ENCODE measurements at regions not wholly inside any gene's neighbourhood (a gene's known extent, or its start where the extent isn't known, plus 50 kb on each side); places are given as distances from the start of the nearest gene placed in this dataset.

GRCh38 chr2:107738266-107738665, 88.4 kb upstream of the RGPD4 start:
- ChIA-PET POLR2A (ENCODE audit: low non-redundant PET) (no interaction called here), CTCF (no interaction called here)
- no peak overlapping the region for H3K4me3 ChIP-seq (ENCODE audit: low read depth, low read length, poor library complexity, severe bottlenecking)
- intact Hi-C loops (cut with micrococcal nuclease; ENCODE audit: unreplicated experiment): no loop called here
- no peaks in the 10 kb centered on the region for H3K27me3 ChIP-seq (replicated peaks; ENCODE audit: insufficient read depth, low read depth, low read length, poor library complexity)
- no TSS peak for BruUV-seq (replicated peaks)
- H3K36me3 ChIP-seq (ENCODE audit: insufficient read depth, low read length, poor library complexity, severe bottlenecking): no peaks in the 10 kb centered on the region
- no peaks in the 10 kb centered on the region for H3K4me1 ChIP-seq (ENCODE audit: insufficient read depth, low read length, poor library complexity, severe bottlenecking)
- TF ChIP-seq, protein P1, sequence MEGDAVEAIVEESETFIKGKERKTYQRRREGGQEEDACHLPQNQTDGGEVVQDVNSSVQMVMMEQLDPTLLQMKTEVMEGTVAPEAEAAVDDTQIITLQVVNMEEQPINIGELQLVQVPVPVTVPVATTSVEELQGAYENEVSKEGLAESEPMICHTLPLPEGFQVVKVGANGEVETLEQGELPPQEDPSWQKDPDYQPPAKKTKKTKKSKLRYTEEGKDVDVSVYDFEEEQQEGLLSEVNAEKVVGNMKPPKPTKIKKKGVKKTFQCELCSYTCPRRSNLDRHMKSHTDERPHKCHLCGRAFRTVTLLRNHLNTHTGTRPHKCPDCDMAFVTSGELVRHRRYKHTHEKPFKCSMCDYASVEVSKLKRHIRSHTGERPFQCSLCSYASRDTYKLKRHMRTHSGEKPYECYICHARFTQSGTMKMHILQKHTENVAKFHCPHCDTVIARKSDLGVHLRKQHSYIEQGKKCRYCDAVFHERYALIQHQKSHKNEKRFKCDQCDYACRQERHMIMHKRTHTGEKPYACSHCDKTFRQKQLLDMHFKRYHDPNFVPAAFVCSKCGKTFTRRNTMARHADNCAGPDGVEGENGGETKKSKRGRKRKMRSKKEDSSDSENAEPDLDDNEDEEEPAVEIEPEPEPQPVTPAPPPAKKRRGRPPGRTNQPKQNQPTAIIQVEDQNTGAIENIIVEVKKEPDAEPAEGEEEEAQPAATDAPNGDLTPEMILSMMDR (conservative IDR thresholded peaks at IDR 0.05; ENCODE audit: low read depth, low read length): no peak
- TF ChIP-seq EZH2 (IDR thresholded peaks at IDR 0.05; ENCODE audit: borderline replicate concordance, low read depth, low read length, poor library complexity, severe bottlenecking): no peak
- H3K27ac ChIP-seq (ENCODE audit: low read depth, low read length, poor library complexity, severe bottlenecking): no peak overlapping the region
- DNase-seq (ENCODE audit: low spot score): no peak
- no peaks in the 10 kb centered on the region for H3K9me3 ChIP-seq (ENCODE audit: low read depth, low read length, poor library complexity, severe bottlenecking)

- Histone ChIP-seq H3K27ac (ENCODE audit: low read depth, low read length, poor library complexity, severe bottlenecking) (no peak overlapping the region), H3K4me1 (ENCODE audit: insufficient read depth, low read length, poor library complexity, severe bottlenecking) (no peaks in the 10 kb centered on the region), H3K27me3 (replicated peaks; ENCODE audit: insufficient read depth, low read depth, low read length, poor library complexity) (no peaks in the 10 kb centered on the region), H3K9me3 (ENCODE audit: low read depth, low read length, poor library complexity, severe bottlenecking) (no peaks in the 10 kb centered on the region), H3K4me3 (ENCODE audit: low read depth, low read length, poor library complexity, severe bottlenecking) (no peak overlapping the region), H3K36me3 (ENCODE audit: insufficient read depth, low read length, poor library complexity, severe bottlenecking) (no peaks in the 10 kb centered on the region)
- BruUV-seq (replicated peaks): no TSS peak
- DNase-seq (ENCODE audit: low spot score): no peak
- CTCF ChIA-PET: no interaction called here
- intact Hi-C loops (cut with micrococcal nuclease; ENCODE audit: unreplicated experiment): no loop called here
- POLR2A ChIA-PET (ENCODE audit: low non-redundant PET): no interaction called here
- TF ChIP-seq, protein P1 (conservative IDR thresholded peaks at IDR 0.05; ENCODE audit: low read depth, low read length): no peak
- TF ChIP-seq EZH2 (IDR thresholded peaks at IDR 0.05; ENCODE audit: borderline replicate concordance, low read depth, low read length, poor library complexity, severe bottlenecking): no peak
These were observed 86.4 kb upstream of the RGPD4 start for GRCh38 chr2:107740300-107740699.

DNA sequence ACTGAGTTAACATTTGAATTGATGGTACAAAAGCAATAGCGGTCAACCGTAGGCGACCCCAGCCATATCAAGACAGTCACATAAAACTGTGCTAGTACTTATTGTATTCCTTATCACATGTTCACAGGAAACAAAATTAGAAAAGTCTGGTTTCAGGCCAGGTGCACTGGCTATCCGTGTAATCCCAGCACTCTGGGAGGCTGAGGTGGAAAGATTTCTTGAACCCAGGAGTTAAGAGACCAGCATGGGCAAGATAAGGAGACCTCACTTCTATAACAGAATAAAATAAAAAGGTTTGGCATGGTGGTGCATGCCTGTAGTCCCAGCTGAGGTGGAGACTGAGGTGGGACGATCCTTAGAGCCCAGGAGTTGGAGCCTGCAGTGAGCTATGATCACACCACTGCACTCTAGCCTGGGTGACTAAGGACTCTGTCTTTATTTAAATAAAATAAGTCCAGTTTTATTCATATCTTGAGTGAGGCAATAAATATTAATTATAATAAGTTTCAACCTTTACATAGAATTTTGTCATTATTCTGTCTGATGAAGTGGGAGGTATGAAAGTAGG, 84.1 kb upstream of the RGPD4 start:
- H3K4me1 ChIP-seq (ENCODE audit: insufficient read depth, low read length, poor library complexity, severe bottlenecking): no peaks in the 10 kb centered on the region
- no peak overlapping the region for H3K4me3 ChIP-seq (ENCODE audit: low read depth, low read length, poor library complexity, severe bottlenecking)
- H3K9me3 ChIP-seq (ENCODE audit: low read depth, low read length, poor library complexity, severe bottlenecking): no peaks in the 10 kb centered on the region
- H3K27ac ChIP-seq (ENCODE audit: low read depth, low read length, poor library complexity, severe bottlenecking): no peak overlapping the region
- intact Hi-C loops (cut with micrococcal nuclease; ENCODE audit: unreplicated experiment): no loop called here
- ChIA-PET CTCF (no interaction called here), POLR2A (ENCODE audit: low non-redundant PET) (no interaction called here)
- no peak for TF ChIP-seq EZH2 (IDR thresholded peaks at IDR 0.05; ENCODE audit: borderline replicate concordance, low read depth, low read length, poor library complexity, severe bottlenecking)
- TF ChIP-seq, protein P1 (conservative IDR thresholded peaks at IDR 0.05; ENCODE audit: low read depth, low read length): no peak
- DNase-seq (ENCODE audit: low spot score): no peak
- no peaks in the 10 kb centered on the region for H3K36me3 ChIP-seq (ENCODE audit: insufficient read depth, low read length, poor library complexity, severe bottlenecking)
- BruUV-seq (replicated peaks): no TSS peak
- H3K27me3 ChIP-seq (replicated peaks; ENCODE audit: insufficient read depth, low read depth, low read length, poor library complexity): no peaks in the 10 kb centered on the region

Measured in A673 (cell line).